GM23338 (cell line): ENCODE measurements at regions not wholly inside any gene's neighbourhood (a gene's known extent, or its start where the extent isn't known, plus 50 kb on each side); places are given as distances from the start of the nearest gene placed in this dataset.

Experiments
- ATAC-seq: fragments of 200-7000 bp; cut with Tn5 transposase; 3 replicates; pipeline ENCODE4 v1.9.1; 2020
- DNase-seq: peaks from one replicate; pipeline ENCODE4 v3.0.0-alpha.2; 2015; ENCODE audit warnings: low spot score
- H2AFZ ChIP-seq: fragments of 200-600 bp; sonication (generic); 2 replicates; pipeline ENCODE4 v1.8.0; 2016; ENCODE audit warnings: antibody characterized with exemption, mild to moderate bottlenecking, moderate library complexity
- H3F3A ChIP-seq: fragments of 200-600 bp; sonication (generic); replicated peaks from 2 replicates; pipeline ENCODE4 v1.8.0; 2017; ENCODE audit warnings: antibody characterized with exemption, mixed run types, low read depth
- H3K27ac ChIP-seq: fragments of 200-600 bp; sonication (generic); 2 replicates; pipeline ENCODE4 v1.6.1; 2016; ENCODE audit warnings: low read depth
- H3K27me3 ChIP-seq: fragments of 200-600 bp; sonication (generic); 2 replicates; pipeline ENCODE4 v1.8.0; 2016; ENCODE audit warnings: mild to moderate bottlenecking, mixed run types, moderate library complexity; ENCODE audit not compliant: insufficient read depth
- H3K36me3 ChIP-seq: fragments of 200-600 bp; sonication (generic); 2 replicates; pipeline ENCODE4 v1.8.0; 2016; ENCODE audit warnings: mild to moderate bottlenecking; ENCODE audit not compliant: insufficient read depth
- H3K4me1 ChIP-seq: fragments of 200-600 bp; sonication (generic); 2 replicates; pipeline ENCODE4 v1.8.0; 2016; ENCODE audit warnings: mild to moderate bottlenecking, moderate library complexity; ENCODE audit not compliant: insufficient read depth
- H3K4me2 ChIP-seq: fragments of 200-600 bp; sonication (generic); 2 replicates; pipeline ENCODE4 v1.7.1; 2017; ENCODE audit warnings: mixed run types
- H3K4me3 ChIP-seq: fragments of 200-600 bp; sonication (generic); 2 replicates; pipeline ENCODE4 v1.6.1; 2016; ENCODE audit warnings: mixed run types
- H3K79me2 ChIP-seq: fragments of 200-600 bp; sonication (generic); replicated peaks from 2 replicates; pipeline ENCODE4 v1.8.0; 2017; ENCODE audit warnings: mild to moderate bottlenecking; ENCODE audit not compliant: insufficient read depth
- H3K9me2 ChIP-seq: fragments of 200-600 bp; sonication (generic); 2 replicates; pipeline ENCODE4 v1.8.0; 2017; ENCODE audit not compliant: insufficient read depth
- H4K20me1 ChIP-seq: fragments of 200-600 bp; sonication (generic); replicated peaks from 2 replicates; pipeline ENCODE4 v1.8.0; 2017; ENCODE audit warnings: mild to moderate bottlenecking; ENCODE audit not compliant: insufficient read depth
- H3K27ac Mint-ChIP-seq: 2 replicates; pipeline ENCODE4 v1.8.0; 2020; ENCODE audit warnings: inconsistent platforms, mild to moderate bottlenecking, moderate library complexity, mixed read lengths
- H3K27me3 Mint-ChIP-seq: 3 replicates; pipeline ENCODE4 v1.8.0; 2022; ENCODE audit warnings: low read depth, mild to moderate bottlenecking, moderate library complexity, mixed read lengths, inconsistent platforms; ENCODE audit not compliant: insufficient read depth, poor library complexity
- H3K36me3 Mint-ChIP-seq: 3 replicates; pipeline ENCODE4 v1.8.0; 2021; ENCODE audit warnings: low read depth, mild to moderate bottlenecking, inconsistent platforms, moderate library complexity, mixed read lengths
- H3K4me1 Mint-ChIP-seq: 3 replicates; pipeline ENCODE4 v1.8.0; 2020; ENCODE audit warnings: mild to moderate bottlenecking, inconsistent platforms, mixed read lengths
- H3K4me3 Mint-ChIP-seq: 3 replicates; pipeline ENCODE4 v1.8.0; 2021; ENCODE audit warnings: moderate library complexity, mild to moderate bottlenecking, inconsistent platforms, mixed read lengths
- H3K9me3 Mint-ChIP-seq: 3 replicates; pipeline ENCODE4 v1.8.0; 2020; ENCODE audit warnings: moderate library complexity, mild to moderate bottlenecking, inconsistent platforms, mixed read lengths
- CREB1 ChIP-seq: fragments of 250-450 bp; sonication (Bioruptor Pico); IDR thresholded peaks from 2 replicates; pipeline ENCODE4 v1.5.0; 2020; ENCODE audit warnings: low read depth, mild to moderate bottlenecking, moderate library complexity
- EZH2phosphoT487 ChIP-seq: fragments of 200-600 bp; sonication (generic); IDR thresholded peaks from one replicate; pipeline ENCODE4 v1.8.1; 2018; ENCODE audit warnings: antibody characterized with exemption; ENCODE audit not compliant: unreplicated experiment
- JUNB ChIP-seq: IDR thresholded peaks from one replicate; pipeline ENCODE4 v1.6.1; 2016; ENCODE audit warnings: antibody characterized with exemption; ENCODE audit not compliant: unreplicated experiment
- NANOG ChIP-seq: IDR thresholded peaks from 2 replicates; pipeline ENCODE4 v1.6.1; 2016; ENCODE audit warnings: antibody characterized with exemption, borderline replicate concordance
- POLR2AphosphoS5 ChIP-seq: IDR thresholded peaks from 2 replicates; pipeline ENCODE4 v1.6.1; 2016; ENCODE audit warnings: antibody characterized with exemption, low read depth
- ZNF114 ChIP-seq: fragments of 250-450 bp; sonication (Bioruptor Pico); IDR thresholded peaks from 2 replicates; pipeline ENCODE4 v1.5.0; 2020; ENCODE audit warnings: mild to moderate bottlenecking, moderate library complexity
- ZNF331 ChIP-seq: fragments of 250-450 bp; sonication (Bioruptor Pico); IDR thresholded peaks from 2 replicates; pipeline ENCODE4 v1.5.0; 2020; ENCODE audit warnings: low read depth, mild to moderate bottlenecking, moderate library complexity
- ZNF462 ChIP-seq: fragments of 250-450 bp; sonication (Bioruptor Pico); IDR thresholded peaks from 2 replicates; pipeline ENCODE4 v1.5.0; 2020; ENCODE audit warnings: mild to moderate bottlenecking, moderate library complexity

DNA sequence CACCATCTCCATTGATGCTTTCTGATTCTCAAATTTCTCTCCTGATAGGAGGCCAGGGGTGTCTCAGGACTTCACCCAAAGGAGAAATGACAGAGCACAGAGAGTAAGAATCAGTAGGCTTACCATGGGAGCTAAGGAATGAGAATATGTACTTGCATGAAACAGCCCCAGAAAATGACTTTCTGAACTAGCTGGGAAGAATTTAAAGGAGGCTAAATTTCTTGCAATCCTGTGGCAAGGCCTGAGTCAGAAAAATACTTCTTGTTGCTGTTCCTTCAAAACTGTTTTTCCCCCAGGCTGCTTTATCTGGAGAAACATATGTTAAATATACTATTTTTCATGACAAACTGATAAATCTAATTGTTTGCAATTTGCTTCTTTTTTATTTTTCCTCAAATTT, 53.4 kb upstream of the FBXL7 start:
- H3K36me3 ChIP-seq, result no peaks in the 10 kb centered on the region
- no peak for ATAC-seq
- H3K4me1 ChIP-seq, result no peaks in the 10 kb centered on the region
- Mint-ChIP-seq H3K4me3 (no peak overlapping the region), H3K4me1 (no peaks in the 10 kb centered on the region; the same call in 1 of the 3 replicates), H3K36me3 (no peaks in the 10 kb centered on the region), H3K27ac (no peak overlapping the region), H3K27me3 (peaks cover 6% of the 10 kb centered on the region), H3K9me3 (no peaks in the 10 kb centered on the region; the same call in 1 of the 3 replicates)
- no peaks in the 10 kb centered on the region for H3F3A ChIP-seq
- TF ChIP-seq ZNF331 (CRISPR knock-in tag) (no peak), CREB1 (CRISPR knock-in tag) (no peak), JUNB (no peak), ZNF462 (CRISPR knock-in tag) (no peak), EZH2phosphoT487 (no peak), POLR2AphosphoS5 (no peak), ZNF114 (CRISPR knock-in tag) (no peak), NANOG (no peak)
- no peaks in the 10 kb centered on the region for H4K20me1 ChIP-seq
- H3K4me3 ChIP-seq, result no peak overlapping the region
- no peak overlapping the region for H3K27ac ChIP-seq
- 0 out of 2 replicates have a peak, but pooled peaks cover 5% of the 10 kb centered on the region for H3K9me2 ChIP-seq
- no peaks in the 10 kb centered on the region for H3K79me2 ChIP-seq
- peak overlapping the region; percentile 52; the same call in 1 of the 2 replicates for H2AFZ ChIP-seq
- H3K4me2 ChIP-seq, result no peak overlapping the region
- no peak for DNase-seq
- H3K27me3 ChIP-seq, result no peaks in the 10 kb centered on the region

GRCh38 chr5:15442193-15442570, 57.8 kb upstream of the FBXL7 start:
- H3K4me2 ChIP-seq, result no peak overlapping the region
- no peak overlapping the region for H2AFZ ChIP-seq
- ATAC-seq (no peak), DNase-seq (no peak)
- Mint-ChIP-seq H3K4me3 (no peak overlapping the region), H3K27me3 (peaks cover 3% of the 10 kb centered on the region), H3K9me3 (no peaks in the 10 kb centered on the region), H3K4me1 (peaks cover 7% of the 10 kb centered on the region), H3K36me3 (no peaks in the 10 kb centered on the region), H3K27ac (no peak overlapping the region)
- no peaks in the 10 kb centered on the region for H3K4me1 ChIP-seq
- no peaks in the 10 kb centered on the region for H3K36me3 ChIP-seq
- H3K4me3 ChIP-seq, result no peak overlapping the region
- no peaks in the 10 kb centered on the region for H3F3A ChIP-seq
- H3K79me2 ChIP-seq, result no peaks in the 10 kb centered on the region
- no peaks in the 10 kb centered on the region for H3K27me3 ChIP-seq
- H3K27ac ChIP-seq, result no peak overlapping the region
- H3K9me2 ChIP-seq, result no peaks in the 10 kb centered on the region
- no peaks in the 10 kb centered on the region for H4K20me1 ChIP-seq
- no peak for TF ChIP-seq ZNF462 (CRISPR knock-in tag)
